ENCODE measurements at regions not wholly inside any gene's neighbourhood (a gene's known extent, or its start where the extent isn't known, plus 50 kb on each side); places are given as distances from the start of the nearest gene placed in this dataset.

DNA sequence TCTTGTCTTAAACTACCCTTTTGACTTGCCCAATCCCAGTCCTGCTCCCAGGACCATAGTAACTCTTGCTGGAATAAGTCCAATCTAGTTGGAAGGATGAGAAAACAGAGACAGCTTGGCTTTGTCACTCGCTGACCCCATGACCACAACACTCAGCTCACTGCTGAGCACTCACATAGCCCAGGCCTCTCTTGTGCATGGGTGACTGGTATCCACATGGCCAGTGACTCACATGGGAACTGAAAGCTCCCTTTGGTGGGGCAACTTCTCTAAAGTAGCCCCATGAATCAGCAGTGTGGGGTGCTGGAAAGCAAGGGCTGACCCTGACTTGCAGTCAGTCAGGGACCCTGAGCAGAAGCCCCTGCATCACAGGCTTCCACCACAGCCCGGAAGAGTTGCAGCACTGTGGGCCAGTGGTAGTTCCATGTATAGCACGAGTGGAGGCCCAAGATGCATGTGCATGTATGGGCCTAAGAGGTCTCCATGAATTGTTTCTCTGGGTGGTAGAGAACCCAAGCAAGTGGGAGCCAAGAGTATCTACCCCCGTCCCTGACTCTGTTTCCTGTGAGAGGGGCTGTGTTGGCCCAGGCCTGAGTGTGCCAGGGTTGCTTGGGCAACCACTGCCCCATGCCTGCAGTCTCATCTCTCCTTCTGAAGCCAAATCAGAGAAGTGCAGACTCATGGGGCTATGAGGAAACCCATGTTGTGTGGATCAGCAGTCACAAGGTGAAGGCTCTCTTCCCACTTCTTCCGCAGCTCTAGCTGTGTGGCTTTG, 62.1 kb upstream of the XCR1 start:
- no peak for DNase-seq

DNA sequence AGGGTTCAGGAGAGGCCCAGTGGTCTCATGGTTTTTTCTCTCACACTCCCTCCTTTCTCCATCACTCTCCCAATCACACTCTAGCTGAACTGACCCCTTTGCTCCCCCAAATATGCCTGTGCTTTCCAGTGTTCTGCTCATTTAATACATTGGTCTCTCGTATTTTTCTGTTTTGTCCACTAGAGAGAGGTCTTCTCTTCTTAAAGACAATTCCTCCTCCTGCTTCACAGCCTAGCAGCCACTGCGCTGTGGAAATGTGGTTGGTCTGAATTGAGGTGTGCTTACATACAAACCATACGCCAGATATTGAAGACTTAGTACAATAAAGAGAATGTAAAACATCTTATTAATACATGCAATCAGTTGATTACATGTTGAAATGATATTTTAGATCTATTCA, 60.6 kb upstream of the XCR1 start:
- no peak for DNase-seq

DNA sequence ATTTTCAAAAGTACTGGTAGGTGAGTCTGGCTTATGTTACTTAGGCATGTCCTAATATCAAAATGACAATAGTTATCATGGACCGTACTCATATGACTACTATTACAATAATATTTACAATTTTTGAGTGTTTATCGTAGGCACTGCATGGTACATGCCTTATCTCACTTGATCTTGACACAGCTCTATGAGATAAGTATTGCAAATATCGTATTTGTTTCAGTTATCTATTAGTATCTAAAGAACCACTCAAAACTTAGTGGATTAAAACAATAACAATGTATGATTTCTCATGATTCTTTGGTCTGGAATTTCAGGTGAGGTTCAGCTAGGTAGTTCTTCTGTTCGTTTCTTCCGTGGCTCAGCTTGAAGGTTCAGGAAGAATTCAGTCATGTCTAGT, 59.7 kb upstream of the XCR1 start:
- DNase-seq, result no peak

DNA sequence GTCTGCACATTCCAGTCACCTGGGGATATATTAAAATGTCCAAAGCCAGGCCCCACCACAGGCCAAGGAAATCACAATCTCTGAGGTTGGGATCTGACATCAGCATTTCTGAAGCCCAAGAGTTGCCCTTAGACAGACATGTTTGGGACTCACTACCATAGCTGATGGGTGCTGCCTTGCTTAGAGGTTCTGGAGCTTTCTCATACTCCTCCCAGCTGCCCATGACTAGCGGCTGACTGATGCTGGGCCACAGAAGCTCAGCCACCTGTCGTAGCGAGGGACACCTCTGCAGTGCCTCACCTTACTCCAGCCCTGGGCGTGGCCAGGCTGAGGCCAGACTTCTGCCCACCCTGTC, 58.8 kb upstream of the XCR1 start:
- DNase-seq, result no peak

DNA sequence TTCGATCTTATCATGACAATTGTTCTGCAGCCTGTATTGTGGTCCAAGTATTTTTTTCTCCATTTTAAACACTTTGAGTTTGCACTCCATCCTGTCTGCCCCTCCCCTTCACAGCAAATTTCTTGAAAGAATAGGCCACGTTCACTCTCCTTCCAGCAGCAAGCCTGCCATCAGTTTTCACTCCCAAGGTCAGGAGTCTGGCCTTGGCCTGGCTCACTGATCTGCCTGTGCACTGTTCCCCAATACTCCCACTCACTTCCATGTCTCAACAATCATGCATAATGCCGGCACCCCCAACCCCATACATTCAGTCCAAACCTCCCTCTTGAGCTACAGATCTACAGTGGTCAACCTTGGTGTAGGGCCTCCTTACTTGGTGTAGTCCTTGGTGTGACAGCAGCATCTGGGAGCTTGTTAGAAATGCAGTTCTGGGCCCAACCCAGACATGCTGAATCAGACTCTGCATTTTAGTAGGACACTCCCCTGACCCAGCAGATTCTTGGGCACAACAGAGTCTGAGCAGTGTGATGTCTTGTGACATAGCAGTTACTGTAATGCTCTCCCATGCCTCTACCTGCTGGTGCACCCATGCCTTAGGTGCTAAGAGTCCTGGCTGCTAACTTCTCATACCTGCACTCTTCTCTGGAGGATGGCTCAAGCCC, 58.3 kb upstream of the XCR1 start:
- DNase-seq, result no peak

DNA sequence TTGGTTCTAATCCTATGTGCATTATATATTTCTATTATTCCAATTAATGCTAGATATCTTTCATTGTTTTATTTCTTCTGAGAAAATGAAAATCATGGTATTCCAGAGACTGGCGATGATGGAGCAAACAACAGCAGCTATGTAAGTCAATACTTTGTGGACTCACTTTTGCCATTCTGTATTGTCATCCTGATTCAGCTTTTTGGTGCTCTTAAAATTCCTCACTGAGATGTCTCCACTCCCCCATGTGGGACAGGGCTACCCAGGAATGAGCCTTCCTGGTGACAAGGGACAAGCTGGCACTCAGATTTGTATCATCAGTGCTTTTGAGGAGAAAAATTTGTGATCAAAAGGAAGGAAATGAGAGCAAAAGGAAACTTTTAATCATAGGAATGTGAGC, 56.7 kb upstream of the XCR1 start:
- no peak for DNase-seq

DNA sequence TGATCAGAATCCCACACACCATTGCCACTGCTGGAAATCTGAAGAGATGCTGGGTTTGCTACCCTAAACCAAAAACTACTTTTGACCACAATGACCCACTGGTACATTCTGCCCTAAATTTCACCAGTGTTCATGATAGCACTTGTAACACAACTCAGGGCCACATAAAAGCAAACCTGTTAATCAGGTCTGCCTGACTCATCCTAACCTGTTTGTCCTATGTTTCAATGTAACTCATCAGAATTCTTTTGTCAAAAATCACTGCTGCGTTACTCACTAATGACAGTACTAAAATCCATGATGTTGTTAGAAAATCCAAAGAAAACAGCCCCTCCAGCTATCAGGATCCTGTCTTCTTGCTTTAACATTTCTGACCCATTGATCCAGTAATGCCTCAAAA, 55.6 kb upstream of the XCR1 start:
- DNase-seq, result no peak

DNA sequence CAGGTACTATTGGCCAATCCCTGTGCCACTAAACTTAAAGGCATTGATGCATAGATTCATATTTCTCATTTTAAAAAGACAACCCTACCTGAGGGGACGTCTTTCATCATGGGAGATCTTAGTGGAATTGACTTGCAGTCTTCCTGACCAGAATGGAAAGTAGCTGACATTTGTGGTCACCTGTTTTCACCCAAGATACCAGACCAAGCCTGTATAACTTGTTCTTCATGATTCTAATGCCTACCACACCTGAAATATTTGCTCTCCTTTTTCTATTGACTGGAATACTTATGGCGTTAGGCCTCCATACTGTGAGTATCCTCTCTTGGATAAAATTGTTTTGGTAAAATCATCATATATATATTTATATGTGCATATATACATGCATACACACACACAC, 54.7 kb upstream of the XCR1 start:
- no peak for DNase-seq

DNA sequence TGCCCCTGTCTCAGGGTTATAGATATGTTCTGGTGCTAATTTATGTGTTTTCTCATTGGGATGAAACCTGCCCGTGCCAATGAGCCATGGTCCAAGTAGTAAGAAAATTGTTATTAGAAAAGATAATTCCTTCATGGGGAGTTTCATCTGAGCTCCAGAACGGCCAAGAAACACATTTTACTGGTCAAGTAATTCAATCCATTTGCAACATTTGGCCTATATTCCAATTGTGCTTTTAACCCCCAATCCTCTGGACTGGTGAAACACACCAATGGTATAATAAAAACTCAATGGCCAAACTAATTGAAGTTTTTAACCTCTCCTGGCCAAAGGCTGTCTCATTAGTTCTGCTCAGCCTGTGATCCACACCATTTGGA, 53.7 kb upstream of the XCR1 start:
- DNase-seq, result no peak

DNA sequence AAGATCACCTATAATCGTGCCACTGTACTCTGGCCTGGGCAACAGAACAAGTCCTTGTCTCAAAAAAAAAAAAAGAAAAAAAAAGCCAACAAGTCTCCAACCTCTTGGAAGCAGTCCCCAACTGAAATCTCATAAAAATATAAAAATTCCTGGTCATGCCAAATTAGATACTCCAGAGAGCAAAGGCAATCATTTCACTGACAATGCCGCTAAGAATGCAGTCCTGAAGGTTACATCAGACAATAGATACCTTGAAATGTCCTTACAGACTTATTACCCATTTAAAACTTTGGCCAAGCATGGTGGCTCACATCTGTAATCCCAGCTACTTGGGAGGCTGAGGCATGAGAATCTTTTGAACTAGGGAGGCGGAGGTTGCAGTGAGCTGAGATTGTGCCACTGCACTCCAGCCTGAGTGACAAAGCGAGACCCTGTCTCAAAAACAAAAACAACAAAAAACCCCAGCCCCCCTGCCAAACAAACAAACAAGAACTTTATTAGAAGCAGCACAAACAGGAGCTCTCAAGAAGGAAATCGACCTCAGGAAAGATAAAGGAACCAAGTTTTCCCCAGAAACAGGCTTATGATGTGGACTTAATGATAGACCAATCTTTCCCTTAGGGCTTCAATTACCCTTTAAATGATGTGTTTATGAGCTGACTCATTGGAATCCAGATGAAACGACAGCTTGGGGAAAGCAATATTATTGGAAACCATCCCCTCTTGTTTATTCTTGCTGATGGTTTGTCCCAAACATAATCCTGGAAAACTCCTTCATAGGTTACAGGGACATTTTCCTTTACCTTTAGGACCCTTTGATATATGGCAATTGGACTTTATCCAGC, 53.1 kb upstream of the XCR1 start:
- no peak for DNase-seq

DNA sequence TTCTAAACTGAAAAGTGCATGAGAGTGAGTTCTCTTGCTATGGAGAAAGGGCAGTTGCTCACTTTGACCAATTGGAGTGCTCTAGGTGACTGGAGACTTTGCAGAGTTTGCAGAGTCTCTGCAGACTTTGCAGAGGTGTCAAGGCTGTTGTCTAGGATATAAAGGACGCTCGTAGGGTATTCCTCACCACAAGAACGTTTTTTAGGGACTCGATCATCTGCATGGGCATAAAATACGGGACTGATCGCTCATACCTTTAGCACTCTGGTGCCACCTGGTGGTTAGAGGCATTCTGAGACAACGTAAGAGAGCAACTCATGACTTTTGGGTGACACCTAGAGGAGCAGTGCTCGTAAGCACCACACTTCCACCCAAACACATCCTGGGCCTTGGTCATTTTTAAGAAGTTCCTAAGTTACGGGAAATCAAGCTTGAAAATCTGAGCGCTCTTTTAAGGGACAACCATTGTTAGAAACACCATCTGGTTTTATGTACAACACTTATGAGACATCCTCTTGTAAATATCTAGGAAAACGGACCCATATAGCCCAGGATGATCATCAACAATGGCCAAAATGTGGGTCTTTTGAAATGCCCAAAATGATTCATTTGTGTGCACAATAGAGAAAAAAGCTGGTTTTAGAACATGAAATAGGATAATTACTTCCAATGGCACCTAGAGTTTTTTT, 51.6 kb upstream of the XCR1 start:
- DNase-seq, result peak; percentile 94
